ENCODE measurements at regions not wholly inside any gene's neighbourhood (a gene's known extent, or its start where the extent isn't known, plus 50 kb on each side); places are given as distances from the start of the nearest gene placed in this dataset.

- no peak for DNase-seq
Observed at GRCh38 chr13:31081316-31081715, 80.4 kb downstream of the HSPH1 start.

- no peak for DNase-seq
Observed at GRCh38 chr13:31074756-31075155, 86.9 kb downstream of the HSPH1 start.

- DNase-seq = peak in 9 of 58 donors; percentile 10 to 73 (median 27)
Observed at GRCh38 chr13:31073859-31074718, 87.6 kb downstream of the HSPH1 start.

- DNase-seq = no peak
Observed at GRCh38 chr13:31072041-31072440, 89.7 kb downstream of the HSPH1 start.

GRCh38 chr13:31069808-31070534 lies 91.7 kb downstream of the HSPH1 start:
- DNase-seq = no peak

- DNase-seq = no peak
Observed at GRCh38 chr13:31068119-31068423, 93.6 kb downstream of the HSPH1 start.

- peak in 1 of 58 donors; percentile 26 for DNase-seq
Observed at GRCh38 chr13:31067416-31068118, 94.1 kb downstream of the HSPH1 start.

GRCh38 chr13:31064636-31065035 lies 97.1 kb downstream of the HSPH1 start:
- DNase-seq = no peak

- DNase-seq = no peak
Observed at GRCh38 chr13:31063772-31064171, 97.9 kb downstream of the HSPH1 start.

- no peak for DNase-seq
Observed at GRCh38 chr13:31060655-31061054, 101.0 kb downstream of the HSPH1 start.

- no peak for DNase-seq
Observed at GRCh38 chr13:31060220-31060619, 101.5 kb downstream of the HSPH1 start.

- DNase-seq = no peak
Observed at GRCh38 chr13:31057403-31058033, 104.2 kb downstream of the HSPH1 start.

GRCh38 chr13:31056644-31057271 lies 104.9 kb downstream of the HSPH1 start:
- peak in 20 of 58 donors; percentile 11 to 75 (median 41) for DNase-seq

- no peak for DNase-seq
Observed at GRCh38 chr13:31055589-31055988, 106.1 kb downstream of the HSPH1 start.

GRCh38 chr13:31054632-31055031 lies 107.1 kb downstream of the HSPH1 start:
- DNase-seq = no peak

GRCh38 chr13:31053896-31054295 lies 107.8 kb downstream of the HSPH1 start:
- no peak for DNase-seq

GRCh38 chr13:31053091-31053490 lies 108.6 kb downstream of the HSPH1 start:
- no peak for DNase-seq

- no peak for DNase-seq
Observed at GRCh38 chr13:31052478-31052877, 109.2 kb downstream of the HSPH1 start.

- peak in 1 of 58 donors; percentile 40 for DNase-seq
Observed at GRCh38 chr13:31051999-31052398, 109.7 kb downstream of the HSPH1 start.

GRCh38 chr13:31050486-31051400 lies 111.0 kb downstream of the HSPH1 start:
- DNase-seq = no peak

Data from anterior cingulate cortex (tissue), 58 donors.